ENCODE measurements at regions not wholly inside any gene's neighbourhood (a gene's known extent, or its start where the extent isn't known, plus 50 kb on each side); places are given as distances from the start of the nearest gene placed in this dataset.

- TF ChIP-seq CTCF (IDR thresholded peaks at IDR 0.05) (no peak), POLR2A (IDR thresholded peaks at IDR 0.05) (no peak), EP300 (IDR thresholded peaks at IDR 0.05) (no peak)
Measured at GRCh38 chr6:106746652-106747051, 117.3 kb downstream of the QRSL1 start.
